Tibial nerve (tissue), 4 donors: ENCODE measurements at regions not wholly inside any gene's neighbourhood (a gene's known extent, or its start where the extent isn't known, plus 50 kb on each side); places are given as distances from the start of the nearest gene placed in this dataset.
"Not testable (repeated sequence)": the region's sequence is repeated elsewhere in the genome, so short reads cannot be mapped to it uniquely, and the experiment has no call there.

ENCODE experiments used
- DNase-seq, 2 donors: peaks; one replicate each; pipeline ENCODE4 v3.0.0-alpha.2; 2019; ENCODE audit warnings: low spot score in 2 of 2
- H3K27ac ChIP-seq, 4 donors: fragments of 200-600 bp; sonication (generic) in 3 of 4; one replicate each; pipeline ENCODE4 v1.5.1; 2017 to 2019; ENCODE audit warnings: mild to moderate bottlenecking in 1 of 4
- H3K27me3 ChIP-seq, 2 donors: fragments of 200-600 bp; sonication (generic) in 1 of 2; one replicate each; pipeline versions ENCODE4 v1.5.1 to v1.6.0; 2017 to 2019
- H3K36me3 ChIP-seq, 3 donors: fragments of 200-600 bp; sonication (generic); one replicate each; pipeline ENCODE4 v1.5.1; 2018 to 2019
- H3K4me1 ChIP-seq, 4 donors: fragments of 200-600 bp; sonication (generic) in 3 of 4; one replicate each; pipeline ENCODE4 v1.5.1; 2017 to 2019
- H3K4me3 ChIP-seq, 4 donors: fragments of 200-600 bp; sonication (generic) in 3 of 4; one replicate each; pipeline ENCODE4 v1.5.1; 2017 to 2019; ENCODE audit warnings: mild to moderate bottlenecking in 1 of 4, moderate library complexity in 1 of 4
- H3K9me3 ChIP-seq, 4 donors: fragments of 200-600 bp; sonication (generic) in 3 of 4; one replicate each; pipeline ENCODE4 v1.5.1; 2017 to 2019
- EP300 ChIP-seq, 2 donors: sonication (generic); formaldehyde crosslinking; IDR thresholded peaks; one replicate each; pipeline ENCODE4 v1.6.1; 2017; ENCODE audit warnings: antibody characterized with exemption in 2 of 2, mild to moderate bottlenecking in 1 of 2
- POLR2A ChIP-seq, 2 donors: fragments of 450-650 bp; IDR thresholded peaks; one replicate each; pipeline ENCODE4 v1.6.1; 2017; ENCODE audit warnings: antibody characterized with exemption in 2 of 2, mild to moderate bottlenecking in 2 of 2, moderate library complexity in 2 of 2
- WGBS, 2 donors: methylation state at CpG; one replicate each; pipeline ENCODE4 v1.1.5; 2018; 5-methylcytosine and 5-hydroxymethylcytosine counted together
- TF ChIP-seq, protein P1 (sequence below), 5 experiments: fragments of 200-600 bp in 3 of 5; fragments of 450-650 bp in 2 of 5; sonication (generic) in 3 of 5; IDR thresholded peaks; one replicate each; pipeline ENCODE4 v1.5.1; 2016 to 2019; ENCODE audit warnings: antibody characterized with exemption in 5 of 5, mild to moderate bottlenecking in 3 of 5, moderate library complexity in 2 of 5

DNA sequence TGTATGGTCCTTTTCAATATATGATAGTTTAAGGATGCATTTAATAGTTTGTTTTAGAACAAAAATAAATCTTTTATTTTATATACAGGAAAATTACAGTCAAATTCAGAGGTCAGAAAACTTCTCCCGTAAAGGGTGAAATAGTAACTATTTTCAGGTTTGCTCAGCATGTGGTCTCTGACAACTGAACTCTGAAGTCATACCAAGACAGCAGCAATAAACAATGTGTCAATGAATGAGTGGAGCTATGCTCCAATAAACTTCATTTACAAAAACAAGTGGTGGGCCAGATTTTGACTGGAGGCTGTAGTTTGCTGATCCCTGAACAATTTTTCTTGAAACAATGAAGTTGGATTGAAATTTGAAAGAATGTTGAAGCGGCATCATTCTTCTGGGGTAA lies 123.6 kb downstream of the ZNF248 start:
- Histone ChIP-seq H3K27me3 (no peaks in the 10 kb centered on the region), H3K36me3 (no peaks in the 10 kb centered on the region), H3K27ac (no peak overlapping the region), H3K9me3 (peaks cover 0 to 12% (median 0%) of the 10 kb centered on the region in 4 donors), H3K4me3 (no peak overlapping the region), H3K4me1 (no peaks in the 10 kb centered on the region)
- no peak for DNase-seq
- TF ChIP-seq, protein P1, sequence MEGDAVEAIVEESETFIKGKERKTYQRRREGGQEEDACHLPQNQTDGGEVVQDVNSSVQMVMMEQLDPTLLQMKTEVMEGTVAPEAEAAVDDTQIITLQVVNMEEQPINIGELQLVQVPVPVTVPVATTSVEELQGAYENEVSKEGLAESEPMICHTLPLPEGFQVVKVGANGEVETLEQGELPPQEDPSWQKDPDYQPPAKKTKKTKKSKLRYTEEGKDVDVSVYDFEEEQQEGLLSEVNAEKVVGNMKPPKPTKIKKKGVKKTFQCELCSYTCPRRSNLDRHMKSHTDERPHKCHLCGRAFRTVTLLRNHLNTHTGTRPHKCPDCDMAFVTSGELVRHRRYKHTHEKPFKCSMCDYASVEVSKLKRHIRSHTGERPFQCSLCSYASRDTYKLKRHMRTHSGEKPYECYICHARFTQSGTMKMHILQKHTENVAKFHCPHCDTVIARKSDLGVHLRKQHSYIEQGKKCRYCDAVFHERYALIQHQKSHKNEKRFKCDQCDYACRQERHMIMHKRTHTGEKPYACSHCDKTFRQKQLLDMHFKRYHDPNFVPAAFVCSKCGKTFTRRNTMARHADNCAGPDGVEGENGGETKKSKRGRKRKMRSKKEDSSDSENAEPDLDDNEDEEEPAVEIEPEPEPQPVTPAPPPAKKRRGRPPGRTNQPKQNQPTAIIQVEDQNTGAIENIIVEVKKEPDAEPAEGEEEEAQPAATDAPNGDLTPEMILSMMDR (IDR thresholded peaks at IDR 0.05) = no peak
- no peak for TF ChIP-seq EP300 (IDR thresholded peaks at IDR 0.05)
- no peak for TF ChIP-seq POLR2A (IDR thresholded peaks at IDR 0.05)
- WGBS, 2 donors = 92% methylated on average over 2 of the region's 2 CpGs

DNA sequence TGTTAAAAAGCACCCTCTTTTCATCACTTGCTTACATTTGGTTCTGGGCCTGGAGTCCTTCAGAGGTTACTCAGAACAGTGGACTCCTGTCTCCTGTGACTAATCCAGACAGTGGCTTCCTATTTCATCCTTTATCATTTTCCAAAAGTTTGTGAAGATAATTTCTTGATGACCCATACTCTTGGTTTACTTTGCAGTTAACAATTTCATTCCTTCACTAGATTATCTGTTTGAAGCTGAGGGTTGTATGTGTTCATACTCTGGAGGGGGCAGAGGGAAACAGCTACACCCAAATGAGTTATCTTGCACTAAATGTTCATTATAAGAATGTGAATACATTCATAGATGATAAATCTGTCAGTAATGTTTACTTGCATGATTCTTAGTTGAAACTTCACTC lies 124.7 kb downstream of the ZNF248 start:
- no peaks in the 10 kb centered on the region for H3K4me1 ChIP-seq
- no peaks in the 10 kb centered on the region for H3K36me3 ChIP-seq
- no peak overlapping the region for H3K27ac ChIP-seq
- no peaks in the 10 kb centered on the region for H3K27me3 ChIP-seq
- no peak overlapping the region for H3K4me3 ChIP-seq
- DNase-seq = no peak
- peaks cover 0 to 15% (median 0%) of the 10 kb centered on the region in 4 donors for H3K9me3 ChIP-seq
- TF ChIP-seq, protein P1 (IDR thresholded peaks at IDR 0.05) = no peak
- TF ChIP-seq POLR2A (IDR thresholded peaks at IDR 0.05) = no peak
- TF ChIP-seq EP300 (IDR thresholded peaks at IDR 0.05) = no peak

DNA sequence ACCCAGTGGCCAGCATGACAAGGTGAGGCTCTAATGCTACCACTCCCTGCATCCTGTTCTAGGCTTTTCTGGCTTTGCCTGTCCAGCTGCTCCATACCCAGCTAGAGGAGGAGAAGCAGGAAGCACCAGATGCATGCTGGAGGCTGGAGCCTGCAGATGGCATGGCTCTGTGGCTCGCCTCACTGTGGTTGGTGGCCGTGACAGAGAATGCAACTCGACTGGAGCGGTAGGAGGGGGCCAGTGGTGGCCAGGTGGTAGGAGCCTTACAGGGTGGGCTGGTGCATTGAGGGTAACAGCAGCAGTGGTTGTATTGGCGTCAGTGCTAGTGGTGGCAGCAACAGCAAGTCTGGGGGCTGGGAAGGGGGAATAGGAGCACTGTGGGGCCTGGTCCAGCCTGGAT lies 128.6 kb downstream of the ZNF248 start:
- TF ChIP-seq, protein P1 (IDR thresholded peaks at IDR 0.05) = no peak
- TF ChIP-seq EP300 (IDR thresholded peaks at IDR 0.05) = no peak
- TF ChIP-seq POLR2A (IDR thresholded peaks at IDR 0.05) = no peak
- no peak overlapping the region for H3K4me3 ChIP-seq
- H3K36me3 ChIP-seq = no peaks in the 10 kb centered on the region
- 76 to 79% methylated on average over 5 of the region's 5 CpGs for WGBS, 2 donors
- no peak for DNase-seq
- H3K9me3 ChIP-seq = peaks cover 0 to 9% (median 0%) of the 10 kb centered on the region in 4 donors
- no peaks in the 10 kb centered on the region for H3K4me1 ChIP-seq
- no peak overlapping the region for H3K27ac ChIP-seq
- H3K27me3 ChIP-seq = no peaks in the 10 kb centered on the region

DNA sequence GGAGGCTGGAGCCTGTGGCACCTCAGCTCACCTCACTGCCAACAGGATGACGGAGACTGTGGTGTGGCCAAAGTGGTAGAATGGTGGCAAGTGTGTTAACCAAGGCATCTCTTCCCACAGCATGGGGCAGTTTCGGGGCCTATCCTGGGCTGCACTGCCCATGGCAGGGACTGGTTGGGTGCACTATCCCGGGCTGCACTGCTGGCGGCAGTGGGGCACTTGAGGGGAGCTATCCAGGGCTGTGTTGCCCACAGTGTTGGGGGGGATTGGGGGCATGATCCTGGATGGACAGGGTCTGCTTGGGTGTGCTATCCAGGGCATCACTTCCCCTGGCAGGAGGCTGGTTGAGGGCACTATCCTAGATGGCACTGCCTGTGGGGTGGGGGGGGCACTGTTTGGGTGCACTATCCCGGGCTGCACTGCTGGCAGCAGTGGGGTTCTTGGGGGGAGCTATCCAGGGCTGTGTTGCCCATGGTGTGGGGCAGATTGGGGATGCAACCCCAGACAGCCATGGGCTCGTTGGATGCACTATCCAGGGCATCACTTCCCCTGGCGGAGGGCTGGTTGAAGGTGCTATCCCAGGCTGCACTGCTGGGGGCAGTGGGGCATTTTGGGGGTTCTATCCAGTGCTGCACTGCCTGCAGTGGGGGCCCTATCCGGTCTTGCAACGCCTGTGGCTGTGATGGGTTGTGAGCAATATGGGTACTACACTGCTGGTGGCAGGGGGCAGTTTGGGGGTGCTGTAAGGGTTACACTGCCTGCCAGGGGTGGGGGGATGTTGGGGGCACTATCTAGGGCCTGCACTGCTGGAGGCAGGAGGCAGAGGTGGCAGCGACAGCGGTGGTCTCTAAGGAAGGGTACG lies 129.7 kb downstream of the ZNF248 start:
- no peak for DNase-seq
- H3K9me3 ChIP-seq = peaks cover 0 to 9% (median 0%) of the 10 kb centered on the region in 4 donors
- no peaks in the 10 kb centered on the region for H3K27me3 ChIP-seq
- H3K4me3 ChIP-seq = no peak overlapping the region
- 90 to 92% methylated on average over 11 to 12 of the region's 12 CpGs for WGBS, 2 donors
- TF ChIP-seq POLR2A (IDR thresholded peaks at IDR 0.05) (no peak), EP300 (IDR thresholded peaks at IDR 0.05) (no peak)
- TF ChIP-seq, protein P1 (IDR thresholded peaks at IDR 0.05) = no peak
- H3K36me3 ChIP-seq = no peaks in the 10 kb centered on the region
- H3K27ac ChIP-seq = no peak overlapping the region
- no peaks in the 10 kb centered on the region for H3K4me1 ChIP-seq

DNA sequence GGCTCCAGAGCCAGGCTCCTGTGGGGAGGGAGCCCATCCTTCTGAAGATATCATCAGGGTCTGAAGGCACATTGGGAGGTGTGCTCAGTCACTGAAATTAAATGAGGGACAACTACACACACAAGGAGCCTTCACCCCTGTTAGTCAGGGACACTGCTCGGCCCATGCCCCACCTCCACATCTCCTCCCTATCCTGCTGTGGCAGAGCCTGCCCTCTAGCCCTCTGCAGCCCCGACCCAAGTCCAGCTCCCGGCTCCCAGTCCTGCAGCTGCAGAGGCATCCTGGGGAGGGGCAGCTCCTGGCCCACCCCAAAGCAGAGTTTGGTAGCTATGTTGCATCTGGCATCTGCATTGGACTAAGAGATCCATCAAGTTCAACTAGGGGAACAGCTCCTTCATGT lies 136.3 kb downstream of the ZNF248 start:
- Histone ChIP-seq H3K4me1 (no peaks in the 10 kb centered on the region), H3K27me3 (no peaks in the 10 kb centered on the region), H3K36me3 (no peaks in the 10 kb centered on the region), H3K4me3 (no peak overlapping the region), H3K9me3 (peaks cover 0 to 24% (median 1%) of the 10 kb centered on the region in 4 donors), H3K27ac (no peak overlapping the region)
- 80 to 96% methylated on average over 3 of the region's 3 CpGs for WGBS, 2 donors
- TF ChIP-seq, protein P1 (IDR thresholded peaks at IDR 0.05) = no peak
- no peak for DNase-seq

DNA sequence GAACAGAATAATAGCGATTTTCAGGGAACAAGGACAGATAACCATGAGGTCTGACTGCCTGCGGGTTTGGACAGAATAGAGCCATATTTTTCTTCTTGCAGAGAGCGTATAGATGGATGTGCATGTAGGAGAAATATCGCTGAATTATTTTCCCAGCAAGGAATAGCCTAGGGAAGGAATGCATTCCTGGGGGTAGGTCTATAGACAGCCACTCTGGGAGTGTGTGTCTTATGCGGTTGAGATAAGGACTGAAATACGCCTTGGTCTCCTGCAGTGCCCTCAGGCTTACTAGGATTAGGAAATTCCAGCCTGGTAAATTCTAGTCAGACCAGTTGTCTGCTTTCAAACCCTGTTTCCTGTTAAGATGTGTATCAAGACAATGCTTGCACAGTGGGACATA lies 139.3 kb downstream of the ZNF248 start:
- not testable (repeated sequence) for H3K4me1 ChIP-seq, DNase-seq, H3K4me3 ChIP-seq, H3K27ac ChIP-seq, H3K36me3 ChIP-seq, H3K27me3 ChIP-seq
- 76 to 84% methylated on average over 6 of the region's 6 CpGs for WGBS, 2 donors
- H3K9me3 ChIP-seq = peaks cover 0 to 26% (median 1%) of the 10 kb centered on the region in 4 donors
